Dedifferentiated amniotic fluid mesenchymal stem cell (primary cell): ENCODE measurements at regions not wholly inside any gene's neighbourhood (a gene's known extent, or its start where the extent isn't known, plus 50 kb on each side); places are given as distances from the start of the nearest gene placed in this dataset.

ENCODE experiments used
- DNase-seq: peaks from one replicate; pipeline ENCODE4 v3.0.0-alpha.2; 2016; ENCODE audit errors: extremely low spot score

DNA sequence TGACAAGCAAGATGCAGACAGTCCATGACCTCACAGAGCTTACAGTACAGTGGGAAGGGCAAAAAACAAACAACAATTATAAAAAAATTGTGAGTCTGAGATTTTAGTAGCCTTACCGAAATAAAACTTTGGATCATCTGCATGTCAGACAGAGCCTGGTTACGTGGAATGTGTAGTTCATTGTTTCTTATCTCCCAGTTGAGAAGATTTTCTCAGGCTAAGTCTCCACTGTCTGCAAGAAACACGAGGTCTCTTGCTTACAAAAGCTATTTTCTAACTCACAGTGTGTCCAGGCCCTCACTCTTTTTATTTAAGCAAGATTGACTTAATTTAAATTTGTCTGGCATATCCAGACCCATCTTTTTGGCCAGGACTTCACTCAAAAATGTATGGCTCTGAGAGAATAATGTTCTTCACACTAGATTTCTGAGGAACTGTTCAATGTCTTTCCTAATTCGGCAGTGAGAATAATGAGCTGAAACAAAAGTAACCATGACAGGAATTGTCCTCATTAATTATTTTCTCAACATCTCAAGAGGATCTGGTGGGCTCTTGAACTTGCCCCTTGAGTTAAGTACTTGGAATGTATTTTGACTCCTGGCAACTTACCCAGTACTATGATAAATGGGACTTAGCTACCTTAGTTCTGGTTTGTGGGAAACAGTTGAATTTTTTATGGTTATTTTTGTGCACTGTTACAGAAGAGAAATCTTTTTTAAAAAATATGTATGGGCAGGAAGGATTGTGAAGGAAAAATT is 265.1 kb upstream of the COL8A1 start:
- DNase-seq = no peak

GRCh38 chr3:99366663-99367429 is 271.5 kb upstream of the COL8A1 start:
- no peak for DNase-seq

- no peak for DNase-seq
Observed at GRCh38 chr3:99365979-99366378, 272.4 kb upstream of the COL8A1 start.

DNA sequence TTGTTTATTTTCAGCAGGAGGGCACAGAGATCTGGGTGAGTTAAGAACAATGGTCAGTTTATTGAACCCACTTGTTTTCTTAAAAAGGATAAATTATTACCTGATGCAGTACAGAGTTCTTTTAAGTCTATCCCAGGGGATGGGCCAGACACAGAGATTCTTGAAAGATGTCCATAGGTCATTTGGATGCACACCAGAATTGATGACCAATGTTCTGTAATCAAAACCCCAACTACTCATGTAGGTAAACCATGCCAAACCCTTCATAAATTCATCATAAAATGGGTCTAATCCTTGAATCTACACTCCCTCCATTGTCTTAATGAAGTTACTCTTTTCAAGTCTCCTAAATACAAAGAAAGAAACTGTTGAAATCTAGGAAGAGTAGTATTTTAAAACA is 273.0 kb upstream of the COL8A1 start:
- no peak for DNase-seq

GRCh38 chr3:99357131-99357530 is 281.3 kb upstream of the COL8A1 start:
- DNase-seq = no peak

DNA sequence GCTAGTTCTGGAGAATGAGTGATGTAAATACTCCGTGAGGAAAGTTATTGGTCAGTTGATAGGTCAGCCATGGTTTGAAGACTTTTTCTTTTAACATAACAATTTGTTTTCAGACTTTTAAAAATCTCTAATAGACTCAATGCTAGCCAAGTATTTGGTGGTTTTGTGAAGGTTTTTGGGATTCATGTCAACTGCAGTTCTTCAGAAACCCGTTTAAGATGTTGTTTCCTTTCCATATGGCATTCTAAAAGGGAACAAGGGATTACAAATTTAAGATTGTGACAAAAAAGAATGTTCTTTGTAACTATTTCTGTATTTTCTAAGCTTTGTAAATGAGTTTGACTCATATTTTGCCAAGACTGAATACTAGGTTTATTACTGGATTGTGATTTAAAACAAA is 281.7 kb upstream of the COL8A1 start:
- no peak for DNase-seq

- DNase-seq = no peak
Observed at GRCh38 chr3:99355465-99355864, 282.9 kb upstream of the COL8A1 start.

DNA sequence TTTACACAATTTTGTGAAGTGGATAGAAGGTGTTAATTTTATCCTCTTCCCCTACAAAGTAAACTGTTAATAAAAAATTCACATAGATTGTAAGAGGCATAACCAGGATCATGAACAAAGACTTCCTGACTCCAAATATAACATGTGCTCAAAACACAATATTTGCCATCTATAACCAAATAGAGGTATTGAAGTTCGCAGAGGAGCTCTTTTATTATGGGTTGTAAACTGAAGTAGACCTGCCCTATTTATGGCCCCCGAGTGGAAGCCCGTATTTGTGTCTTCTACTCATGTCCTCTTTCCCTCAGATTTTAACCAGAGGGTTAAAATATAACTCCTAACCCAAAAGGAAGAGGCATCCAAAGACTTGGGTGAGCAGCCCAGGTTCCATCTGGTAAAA is 285.6 kb upstream of the COL8A1 start:
- no peak for DNase-seq

DNA sequence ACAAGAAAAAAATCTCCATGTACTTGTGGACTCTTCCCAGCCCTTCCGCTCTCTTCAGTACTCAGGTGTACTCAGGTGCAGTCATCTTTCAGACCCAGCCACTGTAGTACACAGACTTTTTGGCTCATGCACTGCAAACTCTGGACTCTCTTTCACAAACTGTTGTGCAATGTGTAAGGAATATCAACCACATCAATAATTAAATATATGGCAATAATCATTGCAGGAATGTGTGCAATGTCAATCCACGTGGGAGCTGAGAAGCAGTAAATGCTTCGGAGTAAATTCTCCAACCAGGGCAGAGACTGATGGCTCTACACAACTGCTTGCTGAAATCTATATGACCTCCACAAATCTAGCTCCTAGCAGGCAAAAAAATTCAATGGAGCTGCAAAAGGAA is 287.3 kb upstream of the COL8A1 start:
- no peak for DNase-seq

DNA sequence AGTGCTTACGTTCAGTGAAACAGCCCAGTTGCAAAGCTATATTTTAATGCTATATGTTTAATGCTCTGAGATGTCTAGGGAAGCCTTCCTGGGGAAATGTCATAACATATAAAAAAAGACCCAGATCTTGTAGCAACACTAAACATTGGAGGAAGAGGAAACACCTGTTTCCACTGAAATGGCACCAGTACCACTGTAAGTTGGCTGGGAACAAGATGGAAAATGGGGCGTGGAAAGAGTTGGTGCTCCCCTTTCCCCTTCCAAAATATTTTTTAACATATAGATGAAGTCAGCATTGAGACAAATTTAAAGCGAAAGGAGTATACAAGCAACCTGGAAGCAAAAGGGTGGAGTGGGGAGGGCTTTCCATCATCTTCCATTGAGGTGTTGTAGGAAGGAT is 289.9 kb upstream of the COL8A1 start:
- no peak for DNase-seq

- DNase-seq = no peak
Observed at GRCh38 chr3:99344216-99344615, 294.2 kb upstream of the COL8A1 start.

- DNase-seq = no peak
Observed at GRCh38 chr3:99342383-99342782, 296.0 kb upstream of the COL8A1 start.

GRCh38 chr3:99339222-99339621 is 299.2 kb upstream of the COL8A1 start:
- DNase-seq = no peak

GRCh38 chr3:99332718-99333117 is 305.7 kb upstream of the COL8A1 start:
- no peak for DNase-seq

DNA sequence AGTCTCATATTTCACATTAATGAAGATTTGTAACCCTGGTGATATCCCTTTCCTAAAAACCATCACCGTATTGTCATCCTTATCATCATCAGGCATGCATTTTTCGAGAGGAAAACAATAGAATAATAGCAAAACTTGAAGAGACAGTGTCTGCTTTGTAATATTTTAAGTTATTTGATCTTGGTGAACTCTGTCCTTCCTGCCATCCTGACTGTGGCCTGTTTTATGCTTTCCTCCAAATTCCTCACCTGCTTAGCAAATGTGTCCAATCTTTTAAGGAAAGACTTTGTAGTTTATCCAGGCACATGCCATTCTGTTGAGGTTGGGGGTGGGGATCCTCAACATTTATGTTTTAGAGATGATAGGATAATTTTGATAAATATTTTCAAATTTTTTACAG is 306.1 kb upstream of the COL8A1 start:
- DNase-seq = no peak

DNA sequence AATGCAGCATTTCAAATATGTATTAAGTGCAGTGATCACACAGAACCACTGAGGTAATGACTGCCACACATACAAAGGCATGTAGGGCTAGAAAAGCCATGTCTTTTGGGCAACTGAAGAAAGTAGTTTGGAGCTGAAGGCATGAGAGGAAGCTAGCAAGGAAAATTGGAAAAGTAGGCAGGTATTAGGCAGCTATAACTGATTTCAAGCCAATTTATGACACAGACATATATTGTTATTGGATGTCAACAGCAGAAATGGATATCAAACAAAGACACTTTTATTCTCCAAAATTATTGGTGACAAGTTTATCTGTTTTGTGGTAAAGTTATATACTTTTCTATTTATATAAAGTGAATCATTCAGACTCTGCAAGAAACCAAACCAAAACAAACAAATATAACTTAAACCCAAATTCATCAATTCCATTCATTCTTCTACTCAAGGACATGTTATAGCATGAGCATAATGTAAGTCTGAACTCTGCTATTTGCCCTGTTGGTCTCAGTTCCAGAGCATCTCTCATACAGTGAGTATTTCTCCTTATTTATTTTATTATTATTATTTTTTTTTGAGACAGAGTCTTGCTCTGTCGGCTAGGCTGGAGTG is 307.4 kb upstream of the COL8A1 start:
- no peak for DNase-seq

DNA sequence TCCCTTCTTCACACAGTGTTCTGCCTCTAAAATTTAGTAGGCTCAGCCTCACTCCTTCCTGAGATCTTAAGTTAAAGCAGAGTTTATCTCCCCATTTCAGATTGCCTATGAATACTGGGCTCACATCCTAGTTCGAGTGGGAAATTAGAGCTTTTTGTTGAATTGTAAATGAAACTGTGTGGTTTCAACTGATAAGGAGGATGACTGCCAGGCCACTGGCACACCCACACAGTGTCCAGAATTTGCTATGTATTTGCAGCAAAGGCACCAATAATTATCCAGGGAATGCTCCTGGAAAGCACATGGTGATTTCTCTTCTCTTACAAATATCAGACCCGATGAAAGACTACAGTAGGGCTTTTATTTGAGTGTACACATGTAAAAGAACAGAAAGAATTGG is 308.1 kb upstream of the COL8A1 start:
- no peak for DNase-seq

- DNase-seq = no peak
Observed at GRCh38 chr3:99325402-99325801, 313.0 kb upstream of the COL8A1 start.

GRCh38 chr3:99324636-99325203 is 313.7 kb upstream of the COL8A1 start:
- DNase-seq = no peak

- DNase-seq = no peak
Observed at GRCh38 chr3:99323940-99324339, 314.5 kb upstream of the COL8A1 start.

GRCh38 chr3:99322551-99322950 is 315.8 kb upstream of the COL8A1 start:
- DNase-seq = no peak

- DNase-seq = no peak
Observed at GRCh38 chr3:99321261-99321660, 317.1 kb upstream of the COL8A1 start.

- DNase-seq = peak; percentile 86
Observed at GRCh38 chr3:99319961-99320360, 318.4 kb upstream of the COL8A1 start.
